ENCODE measurements at regions not wholly inside any gene's neighbourhood (a gene's known extent, or its start where the extent isn't known, plus 50 kb on each side); places are given as distances from the start of the nearest gene placed in this dataset.
"Not testable (repeated sequence)": the region's sequence is repeated elsewhere in the genome, so short reads cannot be mapped to it uniquely, and the experiment has no call there.

DNA sequence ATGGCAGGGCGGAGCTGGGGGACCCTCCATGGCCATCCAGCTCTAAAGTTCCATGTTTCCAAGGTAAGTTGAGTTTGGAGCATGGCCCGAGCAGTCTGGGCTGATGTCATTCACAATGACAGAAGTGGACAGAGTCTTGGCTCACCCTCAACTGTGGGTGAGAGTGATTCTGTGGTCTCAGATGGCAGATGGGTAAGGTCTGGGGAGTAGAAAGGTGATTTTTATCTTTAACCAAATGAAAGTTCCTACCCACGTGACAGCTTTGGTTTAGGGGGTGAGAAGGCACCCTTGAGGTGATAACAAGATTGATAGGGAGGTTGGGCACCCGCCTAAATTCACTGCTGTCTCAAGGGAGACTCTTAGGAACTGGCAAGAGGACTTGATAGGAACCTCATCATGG lies 57.6 kb upstream of the PDZD8 start:
- TF ChIP-seq CTCF (IDR thresholded peaks at IDR 0.05): no peak
- Mint-ChIP-seq H3K4me3 (ENCODE audit: unreplicated experiment) (no peak overlapping the region), H3K4me1 (ENCODE audit: low read depth) (no peaks in the 10 kb centered on the region), H3K27me3 (ENCODE audit: low read depth) (peaks cover 27% of the 10 kb centered on the region), H3K9me3 (ENCODE audit: low read depth) (no peaks in the 10 kb centered on the region), H3K36me3 (ENCODE audit: low read depth) (no peaks in the 10 kb centered on the region), H3K27ac (ENCODE audit: unreplicated experiment) (no peak overlapping the region)
- DNase-seq (ENCODE audit: low spot score): no peak

- peak; percentile 58 for TF ChIP-seq CTCF (IDR thresholded peaks at IDR 0.05)
- Mint-ChIP-seq H3K27me3 (ENCODE audit: low read depth) (peaks cover 27% of the 10 kb centered on the region), H3K4me1 (ENCODE audit: low read depth) (no peaks in the 10 kb centered on the region), H3K4me3 (ENCODE audit: unreplicated experiment) (no peak overlapping the region), H3K27ac (ENCODE audit: unreplicated experiment) (no peak overlapping the region), H3K36me3 (ENCODE audit: low read depth) (no peaks in the 10 kb centered on the region), H3K9me3 (ENCODE audit: low read depth) (no peaks in the 10 kb centered on the region)
- no peak for DNase-seq (ENCODE audit: low spot score)
These were observed 55.9 kb upstream of the PDZD8 start for GRCh38 chr10:117431160-117431559.

GRCh38 chr10:117430535-117430934 lies 55.3 kb upstream of the PDZD8 start:
- not testable (repeated sequence) for H3K27ac Mint-ChIP-seq (ENCODE audit: unreplicated experiment); H3K9me3 Mint-ChIP-seq (ENCODE audit: low read depth); H3K4me3 Mint-ChIP-seq (ENCODE audit: unreplicated experiment); H3K4me1 Mint-ChIP-seq (ENCODE audit: low read depth); DNase-seq (ENCODE audit: low spot score); H3K36me3 Mint-ChIP-seq (ENCODE audit: low read depth)
- peaks cover 27% of the 10 kb centered on the region for H3K27me3 Mint-ChIP-seq (ENCODE audit: low read depth)

- H3K27ac Mint-ChIP-seq (ENCODE audit: unreplicated experiment): no peak overlapping the region
- no peak overlapping the region for H3K4me3 Mint-ChIP-seq (ENCODE audit: unreplicated experiment)
- H3K4me1 Mint-ChIP-seq (ENCODE audit: low read depth): no peaks in the 10 kb centered on the region
- H3K9me3 Mint-ChIP-seq (ENCODE audit: low read depth): no peaks in the 10 kb centered on the region
- no peak for DNase-seq (ENCODE audit: low spot score)
- no peaks in the 10 kb centered on the region for H3K36me3 Mint-ChIP-seq (ENCODE audit: low read depth)
- peaks cover 27% of the 10 kb centered on the region for H3K27me3 Mint-ChIP-seq (ENCODE audit: low read depth)
- TF ChIP-seq CTCF (IDR thresholded peaks at IDR 0.05): no peak
These were observed 54.5 kb upstream of the PDZD8 start for GRCh38 chr10:117429643-117430265.

DNA sequence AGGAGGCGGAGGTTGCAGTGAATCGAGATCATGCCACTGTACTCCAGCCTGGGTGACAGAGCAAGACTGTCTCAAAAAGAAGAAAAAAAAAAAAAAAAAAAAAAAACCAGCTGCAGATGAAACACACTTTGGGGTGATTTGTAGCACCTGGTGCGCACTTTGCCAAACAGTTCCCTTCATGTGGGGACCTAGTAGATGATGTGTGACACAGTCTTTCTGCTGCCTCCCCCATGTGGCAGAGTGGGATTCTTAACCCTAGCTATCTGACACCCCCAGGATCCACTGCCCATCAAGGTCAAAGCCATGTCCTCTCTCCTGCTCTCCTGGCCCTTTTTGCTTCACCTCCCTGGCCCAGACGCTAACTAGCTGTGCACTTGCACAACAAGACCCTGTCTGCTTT lies 52.1 kb upstream of the PDZD8 start:
- no peak for TF ChIP-seq CTCF (IDR thresholded peaks at IDR 0.05)
- Mint-ChIP-seq H3K27me3 (ENCODE audit: low read depth) (peaks cover 21% of the 10 kb centered on the region), H3K4me1 (ENCODE audit: low read depth) (no peaks in the 10 kb centered on the region), H3K9me3 (ENCODE audit: low read depth) (no peaks in the 10 kb centered on the region), H3K4me3 (ENCODE audit: unreplicated experiment) (no peak overlapping the region), H3K36me3 (ENCODE audit: low read depth) (no peaks in the 10 kb centered on the region), H3K27ac (ENCODE audit: unreplicated experiment) (no peak overlapping the region)
- DNase-seq (ENCODE audit: low spot score): no peak

DNA sequence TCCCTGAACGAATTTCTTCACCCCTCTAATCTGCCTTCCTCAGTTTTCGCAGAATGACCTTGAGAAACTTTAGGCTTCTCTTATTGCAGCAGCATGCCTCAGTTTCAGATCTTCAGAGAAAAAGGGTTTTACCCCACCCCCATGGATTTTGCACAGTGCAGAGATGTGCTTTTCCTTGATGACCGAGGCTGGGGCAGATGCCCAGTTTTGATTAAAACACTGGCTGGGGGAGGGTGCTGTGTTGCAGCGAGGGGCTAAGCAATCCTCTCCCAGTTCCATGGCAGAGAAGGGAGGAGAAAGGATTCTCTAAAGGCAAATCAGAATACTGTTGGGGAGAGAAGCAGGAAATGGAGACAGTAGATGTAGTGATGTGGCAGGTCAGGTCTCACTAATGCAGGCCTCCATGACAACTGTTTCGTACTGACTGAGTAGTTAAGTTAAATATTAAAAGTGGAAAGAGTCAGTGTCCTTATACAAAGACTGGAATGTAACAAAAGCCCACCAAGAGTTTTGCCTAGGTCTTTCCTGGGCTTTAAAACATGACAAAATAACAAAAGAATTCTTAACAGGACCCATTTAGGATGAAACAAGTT lies 50.8 kb upstream of the PDZD8 start:
- H3K36me3 Mint-ChIP-seq (ENCODE audit: low read depth): no peaks in the 10 kb centered on the region
- no peak for DNase-seq (ENCODE audit: low spot score)
- no peak overlapping the region for H3K4me3 Mint-ChIP-seq (ENCODE audit: unreplicated experiment)
- H3K27ac Mint-ChIP-seq (ENCODE audit: unreplicated experiment): no peak overlapping the region
- no peaks in the 10 kb centered on the region for H3K9me3 Mint-ChIP-seq (ENCODE audit: low read depth)
- no peaks in the 10 kb centered on the region for H3K4me1 Mint-ChIP-seq (ENCODE audit: low read depth)
- H3K27me3 Mint-ChIP-seq (ENCODE audit: low read depth): peaks cover 18% of the 10 kb centered on the region
- no peak for TF ChIP-seq CTCF (IDR thresholded peaks at IDR 0.05)

All from chondrocyte (in vitro differentiated cells).